ENCODE measurements at regions not wholly inside any gene's neighbourhood (a gene's known extent, or its start where the extent isn't known, plus 50 kb on each side); places are given as distances from the start of the nearest gene placed in this dataset.

GRCh38 chr21:27589781-27590180, 622.9 kb upstream of the ADAMTS5 start:
- H2BK5ac ChIP-seq (ENCODE audit: low read depth, low read length, poor library complexity), result no peak overlapping the region
- no peak overlapping the region for H2AFZ ChIP-seq (ENCODE audit: insufficient read depth, low read length, poor library complexity)
- no peak overlapping the region for H3K4me3 ChIP-seq (ENCODE audit: low read depth, low read length)
- WGBS (ENCODE audit: extremely low coverage, insufficient coverage, insufficient read length), result no CpG with 5 or more reads among the region's 3 CpGs
- H2BK12ac ChIP-seq (ENCODE audit: low read length), result no peak overlapping the region
- no peak overlapping the region for H3K4ac ChIP-seq (ENCODE audit: low read depth, low read length)
- no peak overlapping the region for H3K9ac ChIP-seq (ENCODE audit: low read length)
- H3K18ac ChIP-seq (ENCODE audit: low read length), result no peak overlapping the region
- no peak overlapping the region for H3K23ac ChIP-seq (ENCODE audit: low read length)
- H4K91ac ChIP-seq (ENCODE audit: low read depth, low read length), result no peak overlapping the region
- H3K27ac ChIP-seq (ENCODE audit: low read depth, low read length), result no peak overlapping the region
- DNase-seq, result no peak
- H4K12ac ChIP-seq (ENCODE audit: low read depth, low read length), result no peak overlapping the region
- no peak overlapping the region for H4K8ac ChIP-seq (ENCODE audit: low read depth, low read length)
- no peaks in the 10 kb centered on the region for H3K79me2 ChIP-seq (ENCODE audit: control insufficient read depth, insufficient read depth, low read length, poor library complexity)
- no peaks in the 10 kb centered on the region for H3K4me1 ChIP-seq (ENCODE audit: control insufficient read depth in 1 of 2, insufficient read depth in 2 of 2, low read length in 2 of 2)
- no peak overlapping the region for H3K14ac ChIP-seq (ENCODE audit: low read length)
- H3K79me1 ChIP-seq (ENCODE audit: low read length), result no peaks in the 10 kb centered on the region
- no peak overlapping the region for H2BK120ac ChIP-seq (ENCODE audit: insufficient read depth, low read length, poor library complexity)
- H3K9me3 ChIP-seq (ENCODE audit: insufficient read depth, low read depth, low read length), result no peaks in the 10 kb centered on the region
- no peak overlapping the region for H3K4me2 ChIP-seq (ENCODE audit: low read length)
- no peaks in the 10 kb centered on the region for H3K27me3 ChIP-seq (ENCODE audit: insufficient read depth, low read length)
- no peaks in the 10 kb centered on the region for H3K36me3 ChIP-seq (ENCODE audit: control insufficient read depth in 1 of 2, insufficient read depth in 2 of 2, low read length in 2 of 2)
- H2AK5ac ChIP-seq (ENCODE audit: low read length), result no peak overlapping the region

DNA sequence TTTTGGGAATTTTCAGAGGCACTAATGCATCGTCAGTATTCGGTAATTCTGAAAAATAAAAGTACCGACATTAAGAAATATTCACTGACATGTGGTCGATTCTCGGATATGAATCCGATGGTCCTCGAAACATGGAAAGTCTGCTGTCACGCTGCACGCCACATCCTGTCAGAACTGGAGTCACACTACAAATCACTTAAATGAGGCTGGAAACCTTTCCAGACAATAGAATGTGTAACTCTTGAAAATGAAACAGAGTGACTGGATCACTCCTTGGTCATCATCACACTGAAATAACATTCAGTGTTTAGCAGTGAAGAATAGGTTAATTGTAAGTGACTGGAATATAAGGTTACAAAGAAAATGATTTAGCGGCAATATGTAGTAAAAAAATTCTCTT, 620.1 kb upstream of the ADAMTS5 start:
- Histone ChIP-seq H3K18ac (ENCODE audit: low read length) (no peak overlapping the region), H3K4me2 (ENCODE audit: low read length) (no peak overlapping the region), H2AFZ (ENCODE audit: insufficient read depth, low read length, poor library complexity) (no peak overlapping the region), H4K8ac (ENCODE audit: low read depth, low read length) (no peak overlapping the region), H3K9me3 (ENCODE audit: insufficient read depth, low read depth, low read length) (no peaks in the 10 kb centered on the region), H3K4ac (ENCODE audit: low read depth, low read length) (no peak overlapping the region), H2BK5ac (ENCODE audit: low read depth, low read length, poor library complexity) (no peak overlapping the region), H2BK12ac (ENCODE audit: low read length) (no peak overlapping the region), H3K4me1 (ENCODE audit: control insufficient read depth in 1 of 2, insufficient read depth in 2 of 2, low read length in 2 of 2) (no peaks in the 10 kb centered on the region), H3K27ac (ENCODE audit: low read depth, low read length) (no peak overlapping the region), H3K4me3 (ENCODE audit: low read depth, low read length) (no peak overlapping the region), H4K91ac (ENCODE audit: low read depth, low read length) (no peak overlapping the region), H2AK5ac (ENCODE audit: low read length) (no peak overlapping the region), H3K27me3 (ENCODE audit: insufficient read depth, low read length) (no peaks in the 10 kb centered on the region), H3K9ac (ENCODE audit: low read length) (no peak overlapping the region), H3K14ac (ENCODE audit: low read length) (no peak overlapping the region), H3K23ac (ENCODE audit: low read length) (no peak overlapping the region), H3K79me1 (ENCODE audit: low read length) (no peaks in the 10 kb centered on the region), H3K79me2 (ENCODE audit: control insufficient read depth, insufficient read depth, low read length, poor library complexity) (no peaks in the 10 kb centered on the region), H3K36me3 (ENCODE audit: control insufficient read depth in 1 of 2, insufficient read depth in 2 of 2, low read length in 2 of 2) (no peaks in the 10 kb centered on the region), H2BK120ac (ENCODE audit: insufficient read depth, low read length, poor library complexity) (no peak overlapping the region), H4K12ac (ENCODE audit: low read depth, low read length) (no peak overlapping the region)
- no peak for DNase-seq
- WGBS (ENCODE audit: extremely low coverage, insufficient coverage, insufficient read length), result no CpG with 5 or more reads among the region's 10 CpGs

GRCh38 chr21:27586326-27586725, 619.4 kb upstream of the ADAMTS5 start:
- Histone ChIP-seq H4K12ac (ENCODE audit: low read depth, low read length) (no peak overlapping the region), H4K8ac (ENCODE audit: low read depth, low read length) (no peak overlapping the region), H3K79me2 (ENCODE audit: control insufficient read depth, insufficient read depth, low read length, poor library complexity) (no peaks in the 10 kb centered on the region), H2AK5ac (ENCODE audit: low read length) (no peak overlapping the region), H2AFZ (ENCODE audit: insufficient read depth, low read length, poor library complexity) (no peak overlapping the region), H3K14ac (ENCODE audit: low read length) (no peak overlapping the region), H3K18ac (ENCODE audit: low read length) (no peak overlapping the region), H2BK120ac (ENCODE audit: insufficient read depth, low read length, poor library complexity) (no peak overlapping the region), H3K4me3 (ENCODE audit: low read depth, low read length) (no peak overlapping the region), H3K4me2 (ENCODE audit: low read length) (no peak overlapping the region), H3K9ac (ENCODE audit: low read length) (no peak overlapping the region), H2BK12ac (ENCODE audit: low read length) (no peak overlapping the region), H3K27me3 (ENCODE audit: insufficient read depth, low read length) (no peaks in the 10 kb centered on the region), H3K79me1 (ENCODE audit: low read length) (no peaks in the 10 kb centered on the region), H2BK5ac (ENCODE audit: low read depth, low read length, poor library complexity) (no peak overlapping the region), H3K36me3 (ENCODE audit: control insufficient read depth in 1 of 2, insufficient read depth in 2 of 2, low read length in 2 of 2) (no peaks in the 10 kb centered on the region), H3K9me3 (ENCODE audit: insufficient read depth, low read depth, low read length) (no peaks in the 10 kb centered on the region), H3K23ac (ENCODE audit: low read length) (no peak overlapping the region), H3K4me1 (ENCODE audit: control insufficient read depth in 1 of 2, insufficient read depth in 2 of 2, low read length in 2 of 2) (no peaks in the 10 kb centered on the region), H3K27ac (ENCODE audit: low read depth, low read length) (no peak overlapping the region), H3K4ac (ENCODE audit: low read depth, low read length) (no peak overlapping the region), H4K91ac (ENCODE audit: low read depth, low read length) (no peak overlapping the region)
- no peak for DNase-seq
- WGBS (ENCODE audit: extremely low coverage, insufficient coverage, insufficient read length), result no CpG with 5 or more reads among the region's 3 CpGs

GRCh38 chr21:27584256-27584655, 617.4 kb upstream of the ADAMTS5 start:
- H3K4me3 ChIP-seq (ENCODE audit: low read depth, low read length), result no peak overlapping the region
- no peaks in the 10 kb centered on the region for H3K36me3 ChIP-seq (ENCODE audit: control insufficient read depth in 1 of 2, insufficient read depth in 2 of 2, low read length in 2 of 2)
- no peak overlapping the region for H4K91ac ChIP-seq (ENCODE audit: low read depth, low read length)
- H3K27ac ChIP-seq (ENCODE audit: low read depth, low read length), result no peak overlapping the region
- H3K79me1 ChIP-seq (ENCODE audit: low read length), result no peaks in the 10 kb centered on the region
- no peak overlapping the region for H2BK12ac ChIP-seq (ENCODE audit: low read length)
- H2BK5ac ChIP-seq (ENCODE audit: low read depth, low read length, poor library complexity), result no peak overlapping the region
- no peak overlapping the region for H4K12ac ChIP-seq (ENCODE audit: low read depth, low read length)
- no peak overlapping the region for H2AFZ ChIP-seq (ENCODE audit: insufficient read depth, low read length, poor library complexity)
- no peak for DNase-seq
- no peak overlapping the region for H3K14ac ChIP-seq (ENCODE audit: low read length)
- WGBS (ENCODE audit: extremely low coverage, insufficient coverage, insufficient read length), result no CpG with 5 or more reads among the region's 1 CpG
- H2AK5ac ChIP-seq (ENCODE audit: low read length), result no peak overlapping the region
- no peak overlapping the region for H3K9ac ChIP-seq (ENCODE audit: low read length)
- H3K4me1 ChIP-seq (ENCODE audit: control insufficient read depth in 1 of 2, insufficient read depth in 2 of 2, low read length in 2 of 2), result no peaks in the 10 kb centered on the region
- no peak overlapping the region for H3K23ac ChIP-seq (ENCODE audit: low read length)
- H3K4me2 ChIP-seq (ENCODE audit: low read length), result no peak overlapping the region
- H3K79me2 ChIP-seq (ENCODE audit: control insufficient read depth, insufficient read depth, low read length, poor library complexity), result no peaks in the 10 kb centered on the region
- no peak overlapping the region for H4K8ac ChIP-seq (ENCODE audit: low read depth, low read length)
- H3K9me3 ChIP-seq (ENCODE audit: insufficient read depth, low read depth, low read length), result no peaks in the 10 kb centered on the region
- no peak overlapping the region for H3K4ac ChIP-seq (ENCODE audit: low read depth, low read length)
- no peak overlapping the region for H2BK120ac ChIP-seq (ENCODE audit: insufficient read depth, low read length, poor library complexity)
- no peak overlapping the region for H3K18ac ChIP-seq (ENCODE audit: low read length)
- no peaks in the 10 kb centered on the region for H3K27me3 ChIP-seq (ENCODE audit: insufficient read depth, low read length)
